CD14-positive monocyte (primary cell): ENCODE measurements at regions not wholly inside any gene's neighbourhood (a gene's known extent, or its start where the extent isn't known, plus 50 kb on each side); places are given as distances from the start of the nearest gene placed in this dataset.

Experiments used
- DNase-seq, 3 donors: peaks; one replicate each; pipeline ENCODE4 v3.0.0-alpha.2; 2011 to 2022
- H2AFZ ChIP-seq: 2 replicates; pipeline ENCODE4 v1.6.0; 2012; ENCODE audit warnings: mild to moderate bottlenecking, low read depth, low read length, inconsistent platforms; ENCODE audit not compliant: insufficient read depth, poor library complexity, severe bottlenecking
- H3K27ac ChIP-seq, 2 donors: 1 replicate in 1 of 2; 2 replicates in 1 of 2; pipeline ENCODE4 v1.5.1; 2012 to 2013; ENCODE audit warnings: low read length in 2 of 2, control low read depth in 1 of 2, inconsistent platforms in 1 of 2, low read depth in 1 of 2, mild to moderate bottlenecking in 1 of 2
- H3K27me3 ChIP-seq, 2 donors: one replicate each; pipeline versions ENCODE4 v1.6.0 to v1.6.1; 2011 to 2013; ENCODE audit warnings: low read length in 2 of 2; ENCODE audit not compliant: control insufficient read depth in 2 of 2, insufficient read depth in 2 of 2
- H3K36me3 ChIP-seq, 2 donors: replicated peaks in 1 of 2; 1 replicate in 1 of 2; 2 replicates in 1 of 2; pipeline versions ENCODE4 v1.5.1 to v1.6.1; 2012 to 2013; ENCODE audit warnings: low read length in 2 of 2, control low read depth in 1 of 2, inconsistent platforms in 1 of 2, mild to moderate bottlenecking in 1 of 2; ENCODE audit not compliant: insufficient read depth in 2 of 2, control insufficient read depth in 1 of 2
- H3K4me1 ChIP-seq, 2 donors: 1 replicate in 1 of 2; 2 replicates in 1 of 2; pipeline versions ENCODE4 v1.5.1 to v1.6.1; 2012 to 2013; ENCODE audit warnings: low read length in 2 of 2, control low read depth in 1 of 2, inconsistent platforms in 1 of 2, mild to moderate bottlenecking in 1 of 2, moderate library complexity in 1 of 2; ENCODE audit not compliant: insufficient read depth in 2 of 2, control insufficient read depth in 1 of 2
- H3K4me2 ChIP-seq: replicated peaks from 2 replicates; pipeline ENCODE3; 2012; ENCODE audit warnings: low read length, moderate library complexity, mild to moderate bottlenecking; ENCODE audit not compliant: poor library complexity, severe bottlenecking; ENCODE audit errors: extremely low read depth
- H3K4me3 ChIP-seq, 3 experiments: fragments of 200-600 bp in 1 of 3; sonication (generic) in 1 of 3; replicated peaks in 1 of 3; 1 replicate in 2 of 3; 2 replicates in 1 of 3; pipeline ENCODE4 v1.5.1; 2011 to 2013; ENCODE audit warnings: low read length in 3 of 3, mild to moderate bottlenecking in 3 of 3, control low read depth in 2 of 3, low read depth in 2 of 3, inconsistent platforms in 1 of 3, moderate library complexity in 1 of 3
- H3K79me2 ChIP-seq: 2 replicates; pipeline ENCODE4 v1.6.0; 2012; ENCODE audit warnings: mild to moderate bottlenecking, control low read depth, inconsistent platforms, low read length, moderate library complexity; ENCODE audit not compliant: insufficient read depth
- H3K9ac ChIP-seq: 2 replicates; pipeline ENCODE4 v1.6.0; 2017; ENCODE audit warnings: low read length, mild to moderate bottlenecking; ENCODE audit not compliant: insufficient read depth, poor library complexity, severe bottlenecking
- H3K9me3 ChIP-seq, 2 donors: replicated peaks in 1 of 2; 1 replicate in 1 of 2; 2 replicates in 1 of 2; pipeline versions ENCODE4 v1.5.1 to v1.6.1; 2012 to 2013; ENCODE audit warnings: low read length in 2 of 2, control low read depth in 1 of 2; ENCODE audit not compliant: control insufficient read depth in 1 of 2, insufficient read depth in 1 of 2
- H4K20me1 ChIP-seq: 2 replicates; pipeline ENCODE4 v1.6.0; 2012; ENCODE audit warnings: mild to moderate bottlenecking, low read length, control low read depth, moderate library complexity; ENCODE audit not compliant: insufficient read depth
- H3K27ac Mint-ChIP-seq, 7 donors: one replicate each; pipeline ENCODE4 v1.8.0; 2020; ENCODE audit warnings: mild to moderate bottlenecking in 7 of 7, mixed read lengths in 7 of 7, moderate library complexity in 6 of 7, inconsistent platforms in 2 of 7
- H3K27me3 Mint-ChIP-seq, 3 donors: one replicate each; pipeline ENCODE4 v1.8.0; 2021 to 2022; ENCODE audit warnings: low read depth in 3 of 3, mild to moderate bottlenecking in 3 of 3, mixed read lengths in 3 of 3, moderate library complexity in 3 of 3, inconsistent platforms in 1 of 3
- H3K36me3 Mint-ChIP-seq, 2 donors: one replicate each; pipeline ENCODE4 v1.8.0; 2020; ENCODE audit warnings: mixed read lengths in 2 of 2, inconsistent platforms in 1 of 2, mild to moderate bottlenecking in 1 of 2
- H3K4me1 Mint-ChIP-seq: one replicate; pipeline ENCODE4 v1.8.0; 2020; ENCODE audit warnings: mild to moderate bottlenecking, mixed read lengths
- H3K4me3 Mint-ChIP-seq, 2 donors: one replicate each; pipeline ENCODE4 v1.8.0; 2020; ENCODE audit warnings: mild to moderate bottlenecking in 2 of 2, mixed read lengths in 2 of 2, moderate library complexity in 1 of 2
- H3K9me3 Mint-ChIP-seq, 7 donors: one replicate each; pipeline ENCODE4 v1.8.0; 2020 to 2022; ENCODE audit warnings: mixed read lengths in 7 of 7, mild to moderate bottlenecking in 6 of 7, moderate library complexity in 6 of 7, inconsistent platforms in 2 of 7
- WGBS: methylation state at CpG from one replicate; pipeline ENCODE4 v1.1.5; 2013; ENCODE audit warnings: missing lambda C conversion rate; ENCODE audit not compliant: insufficient coverage; 5-methylcytosine and 5-hydroxymethylcytosine counted together
- intact Hi-C, 2 donors: fragments of 100-400 bp; cut with micrococcal nuclease; formaldehyde crosslinking; loops; one replicate each; pipeline versions ENCODE4 v1.15.0 to v1.15.1; 2023
- TF ChIP-seq, protein P1 (sequence below): fragments of 200-600 bp; IDR thresholded peaks from one replicate; pipeline ENCODE4 v1.8.0; 2022; ENCODE audit warnings: antibody characterized with exemption, mild to moderate bottlenecking

- H3K27me3 Mint-ChIP-seq = peaks cover 3 to 15% (median 3%) of the 10 kb centered on the region in 3 donors
- intact Hi-C loops = loop anchor here (5.0 kb wide), 2 partner anchors 42 to 47 kb away; no protein-coding TSS in a partner anchor
- WGBS = 46% methylated on average over 5 of the region's 12 CpGs
Observed at GRCh38 chr2:236705295-236706105, 135.9 kb downstream of the ACKR3 start.

GRCh38 chr2:236706288-236706687 lies 136.7 kb downstream of the ACKR3 start:
- Histone ChIP-seq H3K27ac (no peak overlapping the region), H3K36me3 (no peaks in the 10 kb centered on the region), H2AFZ (no peak overlapping the region), H4K20me1 (no peaks in the 10 kb centered on the region), H3K4me3 (no peak overlapping the region), H3K27me3 (no peaks in the 10 kb centered on the region), H3K9ac (no peak overlapping the region), H3K9me3 (no peaks in the 10 kb centered on the region), H3K4me2 (no peak overlapping the region), H3K79me2 (no peaks in the 10 kb centered on the region), H3K4me1 (peaks cover 31 to 39% of the 10 kb centered on the region in 2 donors)
- Mint-ChIP-seq H3K36me3 (peaks cover 0 to 4% of the 10 kb centered on the region in 2 donors), H3K27me3 (peaks cover 2 to 13% (median 3%) of the 10 kb centered on the region in 3 donors), H3K9me3 (peaks cover 0 to 2% (median 0%) of the 10 kb centered on the region in 7 donors), H3K4me1 (peaks cover 43% of the 10 kb centered on the region), H3K27ac (peak overlapping the region in 1 of 7 donors; percentile 27), H3K4me3 (no peak overlapping the region)
- WGBS = 94% methylated on average over 3 of the region's 7 CpGs
- intact Hi-C loops = loop anchor here (5.0 kb wide), 2 partner anchors 41 to 46 kb away; no protein-coding TSS in a partner anchor
- TF ChIP-seq, protein P1, sequence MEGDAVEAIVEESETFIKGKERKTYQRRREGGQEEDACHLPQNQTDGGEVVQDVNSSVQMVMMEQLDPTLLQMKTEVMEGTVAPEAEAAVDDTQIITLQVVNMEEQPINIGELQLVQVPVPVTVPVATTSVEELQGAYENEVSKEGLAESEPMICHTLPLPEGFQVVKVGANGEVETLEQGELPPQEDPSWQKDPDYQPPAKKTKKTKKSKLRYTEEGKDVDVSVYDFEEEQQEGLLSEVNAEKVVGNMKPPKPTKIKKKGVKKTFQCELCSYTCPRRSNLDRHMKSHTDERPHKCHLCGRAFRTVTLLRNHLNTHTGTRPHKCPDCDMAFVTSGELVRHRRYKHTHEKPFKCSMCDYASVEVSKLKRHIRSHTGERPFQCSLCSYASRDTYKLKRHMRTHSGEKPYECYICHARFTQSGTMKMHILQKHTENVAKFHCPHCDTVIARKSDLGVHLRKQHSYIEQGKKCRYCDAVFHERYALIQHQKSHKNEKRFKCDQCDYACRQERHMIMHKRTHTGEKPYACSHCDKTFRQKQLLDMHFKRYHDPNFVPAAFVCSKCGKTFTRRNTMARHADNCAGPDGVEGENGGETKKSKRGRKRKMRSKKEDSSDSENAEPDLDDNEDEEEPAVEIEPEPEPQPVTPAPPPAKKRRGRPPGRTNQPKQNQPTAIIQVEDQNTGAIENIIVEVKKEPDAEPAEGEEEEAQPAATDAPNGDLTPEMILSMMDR = no peak
- DNase-seq = no peak

More at GRCh38 chr2:236705295-236706105, 135.9 kb downstream of the ACKR3 start:
- no peaks in the 10 kb centered on the region for H3K9me3 ChIP-seq
- peak; percentile 41 to 69 (median 48) for DNase-seq
- H3K36me3 Mint-ChIP-seq = no peaks in the 10 kb centered on the region
- H3K4me1 ChIP-seq = peaks cover 24 to 31% of the 10 kb centered on the region in 2 donors
- peaks cover 37% of the 10 kb centered on the region for H3K4me1 Mint-ChIP-seq
- H3K79me2 ChIP-seq = no peaks in the 10 kb centered on the region
- TF ChIP-seq, protein P1 = no peak
- peak overlapping the region in 1 of 2 donors; percentile 59 for H3K4me3 Mint-ChIP-seq
- H3K27ac Mint-ChIP-seq = peak overlapping the region in 6 of 7 donors; percentile 35 to 82 (median 54)
- no peaks in the 10 kb centered on the region for H3K27me3 ChIP-seq
- no peaks in the 10 kb centered on the region for H4K20me1 ChIP-seq
- H2AFZ ChIP-seq = peak overlapping the region; percentile 30
- H3K36me3 ChIP-seq = no peaks in the 10 kb centered on the region
- H3K4me3 ChIP-seq = peak overlapping the region in 1 of 3 experiments; percentile 16
- H3K27ac ChIP-seq = peak overlapping the region in 1 of 2 donors; percentile 50
- H3K9ac ChIP-seq = no peak overlapping the region
- H3K9me3 Mint-ChIP-seq = peaks cover 0 to 2% (median 0%) of the 10 kb centered on the region in 7 donors
- peak overlapping the region; percentile 29 for H3K4me2 ChIP-seq
